HepG2 (cell line): ENCODE measurements at regions not wholly inside any gene's neighbourhood (a gene's known extent, or its start where the extent isn't known, plus 50 kb on each side); places are given as distances from the start of the nearest gene placed in this dataset.

Experiments used
- ATAC-seq: fragments of 200-7000 bp; cut with Tn5 transposase; 3 replicates; pipeline ENCODE4 v1.9.1; 2020; ENCODE audit warnings: mild to moderate bottlenecking, moderate library complexity
- BruUV-seq: library from RNA; stranded (reverse); fragments of 400-500 nt; replicated peaks from 2 replicates; lab custom pipeline; 2021; lab: Mats Ljungman, UMichigan
- CTCF ChIA-PET: fragments of 300-600 bp; formaldehyde crosslinking; extraction: SDS; loops from one replicate; lab custom pipeline; 2021; ENCODE audit warnings: low total read pairs, inconsistent platforms, low intra/inter-chr PET ratio; lab: Yijun Ruan, JAX
- POLR2A ChIA-PET: fragments of 350-600 bp; sonication (Branson Sonifier 250); formaldehyde crosslinking; loops from one replicate; lab custom pipeline; 2020; ENCODE audit warnings: antibody characterized with exemption, inconsistent platforms; lab: Yijun Ruan, JAX
- DNase-seq: peaks from one replicate; pipeline ENCODE4 v3.0.0-alpha.2; 2015; ENCODE audit warnings: low spot score
- FAIRE-seq: peaks from 3 replicates; lab custom pipeline; 2011; peaks lifted over from hg19 to GRCh38; lab: Jason Lieb, UNC
- H2AFZ ChIP-seq: one replicate; pipeline ENCODE4 v1.6.1; 2011; ENCODE audit warnings: low read length, inconsistent platforms
- H3K27ac ChIP-seq: fragments of 300-600 bp; 3 replicates; pipeline ENCODE4 v1.8.0; 2011; ENCODE audit warnings: mixed run types, mild to moderate bottlenecking, mixed read lengths, low read length, inconsistent platforms; ENCODE audit not compliant: insufficient read depth; ENCODE audit errors: extremely low read length
- H3K27me3 ChIP-seq, 2 experiments: fragments of 200-600 bp in 1 of 2; 2 replicates in 1 of 2; 3 replicates in 1 of 2; pipeline versions ENCODE4 v1.6.0 to v1.8.0; 2011; ENCODE audit warnings: low read length in 2 of 2, mild to moderate bottlenecking in 2 of 2, moderate library complexity in 2 of 2, inconsistent platforms in 1 of 2; ENCODE audit not compliant: insufficient read depth in 2 of 2, control insufficient read depth in 1 of 2
- H3K36me3 ChIP-seq, 2 experiments: fragments of 200-600 bp in 1 of 2; replicated peaks in 1 of 2; 2 replicates in 1 of 2; 3 replicates in 1 of 2; pipeline versions ENCODE4 v1.5.1 to v1.8.0; 2011; ENCODE audit warnings: low read length in 2 of 2, inconsistent platforms in 1 of 2; ENCODE audit not compliant: insufficient read depth in 2 of 2, control insufficient read depth in 1 of 2
- H3K4me1 ChIP-seq: 2 replicates; pipeline ENCODE4 v1.5.1; 2012; ENCODE audit warnings: low read length, inconsistent platforms; ENCODE audit not compliant: insufficient read depth
- H3K4me2 ChIP-seq: 2 replicates; pipeline ENCODE4 v1.6.0; 2011; ENCODE audit warnings: low read depth, low read length, inconsistent platforms
- H3K4me3 ChIP-seq, 3 experiments: fragments of 200-600 bp in 1 of 3; sonication (generic), shearing (Covaris generic) in 1 of 3; replicated peaks in 1 of 3; 2 replicates each; pipeline ENCODE4 v1.5.1; 2011 to 2016; ENCODE audit warnings: low read length in 3 of 3, inconsistent platforms in 2 of 3, low read depth in 2 of 3, mild to moderate bottlenecking in 2 of 3, control low read depth in 1 of 3, mixed read lengths in 1 of 3; ENCODE audit not compliant: insufficient read depth in 1 of 3
- H3K79me2 ChIP-seq: one replicate; pipeline ENCODE4 v1.6.1; 2011; ENCODE audit warnings: low read length, inconsistent platforms; ENCODE audit not compliant: insufficient read depth
- H3K9ac ChIP-seq: 2 replicates; pipeline ENCODE4 v1.6.0; 2011; ENCODE audit warnings: mild to moderate bottlenecking, low read depth, low read length, inconsistent platforms; ENCODE audit not compliant: insufficient read depth
- H3K9me3 ChIP-seq: 2 replicates; pipeline ENCODE4 v1.5.1; 2012; ENCODE audit warnings: mild to moderate bottlenecking, low read length
- H4K20me1 ChIP-seq: 2 replicates; pipeline ENCODE4 v1.6.0; 2011; ENCODE audit warnings: inconsistent platforms, mild to moderate bottlenecking, low read length, moderate library complexity; ENCODE audit not compliant: insufficient read depth
- GATA4 ChIP-seq: sonication (generic); IDR thresholded peaks from 2 replicates; pipeline ENCODE4 v1.6.1; 2016; ENCODE audit warnings: antibody characterized with exemption, low read depth, borderline replicate concordance
- HIC2 ChIP-seq: sonication (generic); formaldehyde crosslinking; IDR thresholded peaks from 2 replicates; pipeline ENCODE4 v1.9.0; 2022; ENCODE audit warnings: low read depth, missing genetic modification reagents
- HNF1B ChIP-seq: sonication (generic); formaldehyde crosslinking; IDR thresholded peaks from 2 replicates; pipeline ENCODE4 v1.5.1; 2020; ENCODE audit warnings: mild to moderate bottlenecking, moderate library complexity, missing genetic modification reagents
- SKI ChIP-seq: fragments of 450-650 bp; IDR thresholded peaks from one replicate; pipeline ENCODE4 v1.6.1; 2018; ENCODE audit warnings: mild to moderate bottlenecking; ENCODE audit not compliant: partially characterized antibody
- SMC3 ChIP-seq: IDR thresholded peaks from 2 replicates; pipeline ENCODE4 v1.6.1; 2011; ENCODE audit warnings: low read length, improper control_type of control experiment
- ZBTB20 ChIP-seq: sonication (generic); formaldehyde crosslinking; IDR thresholded peaks from 2 replicates; pipeline ENCODE4 v1.8.1; 2023; ENCODE audit warnings: missing genetic modification reagents, low read depth, mild to moderate bottlenecking, borderline replicate concordance
- WGBS: methylation state at CpG from one replicate; pipeline ENCODE4 v1.1.6; 2017; ENCODE audit warnings: low lambda C conversion rate; 5-methylcytosine and 5-hydroxymethylcytosine counted together
- in situ Hi-C: cut with HindIII; loops from 2 replicates; pipeline ENCODE4 v1.10.0; 2017; ENCODE audit warnings: low pct_unique_long_range_greater_than_20kb; ENCODE audit not compliant: extremely low pct_ligation_motif_present
- intact Hi-C: fragments of 100-400 bp; cut with micrococcal nuclease; formaldehyde crosslinking; loops from one replicate; pipeline ENCODE4 v1.10.0; 2022; ENCODE audit not compliant: unreplicated experiment
- TF ChIP-seq, protein P1 (sequence below): sonication (generic); formaldehyde crosslinking; IDR thresholded peaks from 2 replicates; pipeline ENCODE4 v1.5.1; 2020; ENCODE audit warnings: missing genetic modification reagents, mild to moderate bottlenecking, borderline replicate concordance
- TF ChIP-seq, protein P2 (sequence below): sonication (generic); formaldehyde crosslinking; IDR thresholded peaks from 2 replicates; pipeline ENCODE4 v1.4.0; 2020; ENCODE audit warnings: missing genetic modification reagents
- TF ChIP-seq, protein P3 (sequence below): sonication (generic); formaldehyde crosslinking; conservative IDR thresholded peaks from 2 replicates; pipeline ENCODE4 v1.8.0; 2022; ENCODE audit warnings: mild to moderate bottlenecking, moderate library complexity, missing genetic modification reagents

- TF ChIP-seq HNF1B (CRISPR knock-in tag), result no peak
- TF ChIP-seq, all 625 proteins: peak for 0
These were observed 413.1 kb downstream of the PDGFC start (continued) for GRCh38 chr4:156558373-156559025.

DNA sequence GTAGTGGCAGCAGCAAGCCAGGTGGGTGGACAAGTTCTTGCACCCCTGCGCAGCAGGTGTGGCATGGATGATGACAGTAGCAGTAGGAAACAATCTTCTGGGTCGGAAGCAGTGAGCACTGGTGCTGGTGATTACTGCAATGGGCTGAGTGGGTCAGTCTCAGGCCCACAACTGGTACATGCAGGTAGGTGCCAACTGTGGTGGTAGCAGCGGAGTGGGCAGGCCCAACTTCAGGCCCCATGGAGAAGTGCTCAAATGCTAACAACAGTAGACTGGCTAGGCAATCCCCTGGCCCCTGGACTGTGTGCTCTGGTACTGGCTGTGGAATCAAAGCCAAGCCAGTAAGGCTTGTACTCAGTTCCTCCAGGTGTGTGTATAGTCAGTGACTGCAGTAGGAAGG is 413.7 kb downstream of the PDGFC start:
- Histone ChIP-seq H3K4me2 (no peak overlapping the region), H3K4me1 (no peaks in the 10 kb centered on the region), H2AFZ (no peak overlapping the region), H3K27me3 (no peaks in the 10 kb centered on the region), H3K79me2 (no peaks in the 10 kb centered on the region), H3K36me3 (no peaks in the 10 kb centered on the region), H3K9me3 (no peaks in the 10 kb centered on the region), H4K20me1 (no peaks in the 10 kb centered on the region), H3K27ac (no peak overlapping the region), H3K4me3 (no peak overlapping the region), H3K9ac (no peak overlapping the region)
- ATAC-seq, result no peak
- no peak for DNase-seq
- intact Hi-C loops (no loop called here), in situ Hi-C loops (no loop called here)
- WGBS, result 14% methylated on average over 3 of the region's 3 CpGs
- BruUV-seq, result no TSS peak
- ChIA-PET CTCF (no interaction called here), POLR2A (no interaction called here)
- no peak for FAIRE-seq
- TF ChIP-seq ZBTB20 (CRISPR knock-in tag) (no peak), HIC2 (CRISPR knock-in tag) (no peak), GATA4 (no peak), SKI (no peak), SMC3 (no peak)
- TF ChIP-seq, protein P1, sequence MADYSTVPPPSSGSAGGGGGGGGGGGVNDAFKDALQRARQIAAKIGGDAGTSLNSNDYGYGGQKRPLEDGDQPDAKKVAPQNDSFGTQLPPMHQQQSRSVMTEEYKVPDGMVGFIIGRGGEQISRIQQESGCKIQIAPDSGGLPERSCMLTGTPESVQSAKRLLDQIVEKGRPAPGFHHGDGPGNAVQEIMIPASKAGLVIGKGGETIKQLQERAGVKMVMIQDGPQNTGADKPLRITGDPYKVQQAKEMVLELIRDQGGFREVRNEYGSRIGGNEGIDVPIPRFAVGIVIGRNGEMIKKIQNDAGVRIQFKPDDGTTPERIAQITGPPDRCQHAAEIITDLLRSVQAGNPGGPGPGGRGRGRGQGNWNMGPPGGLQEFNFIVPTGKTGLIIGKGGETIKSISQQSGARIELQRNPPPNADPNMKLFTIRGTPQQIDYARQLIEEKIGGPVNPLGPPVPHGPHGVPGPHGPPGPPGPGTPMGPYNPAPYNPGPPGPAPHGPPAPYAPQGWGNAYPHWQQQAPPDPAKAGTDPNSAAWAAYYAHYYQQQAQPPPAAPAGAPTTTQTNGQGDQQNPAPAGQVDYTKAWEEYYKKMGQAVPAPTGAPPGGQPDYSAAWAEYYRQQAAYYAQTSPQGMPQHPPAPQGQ (CRISPR knock-in tag), result no peak
- TF ChIP-seq, protein P2, sequence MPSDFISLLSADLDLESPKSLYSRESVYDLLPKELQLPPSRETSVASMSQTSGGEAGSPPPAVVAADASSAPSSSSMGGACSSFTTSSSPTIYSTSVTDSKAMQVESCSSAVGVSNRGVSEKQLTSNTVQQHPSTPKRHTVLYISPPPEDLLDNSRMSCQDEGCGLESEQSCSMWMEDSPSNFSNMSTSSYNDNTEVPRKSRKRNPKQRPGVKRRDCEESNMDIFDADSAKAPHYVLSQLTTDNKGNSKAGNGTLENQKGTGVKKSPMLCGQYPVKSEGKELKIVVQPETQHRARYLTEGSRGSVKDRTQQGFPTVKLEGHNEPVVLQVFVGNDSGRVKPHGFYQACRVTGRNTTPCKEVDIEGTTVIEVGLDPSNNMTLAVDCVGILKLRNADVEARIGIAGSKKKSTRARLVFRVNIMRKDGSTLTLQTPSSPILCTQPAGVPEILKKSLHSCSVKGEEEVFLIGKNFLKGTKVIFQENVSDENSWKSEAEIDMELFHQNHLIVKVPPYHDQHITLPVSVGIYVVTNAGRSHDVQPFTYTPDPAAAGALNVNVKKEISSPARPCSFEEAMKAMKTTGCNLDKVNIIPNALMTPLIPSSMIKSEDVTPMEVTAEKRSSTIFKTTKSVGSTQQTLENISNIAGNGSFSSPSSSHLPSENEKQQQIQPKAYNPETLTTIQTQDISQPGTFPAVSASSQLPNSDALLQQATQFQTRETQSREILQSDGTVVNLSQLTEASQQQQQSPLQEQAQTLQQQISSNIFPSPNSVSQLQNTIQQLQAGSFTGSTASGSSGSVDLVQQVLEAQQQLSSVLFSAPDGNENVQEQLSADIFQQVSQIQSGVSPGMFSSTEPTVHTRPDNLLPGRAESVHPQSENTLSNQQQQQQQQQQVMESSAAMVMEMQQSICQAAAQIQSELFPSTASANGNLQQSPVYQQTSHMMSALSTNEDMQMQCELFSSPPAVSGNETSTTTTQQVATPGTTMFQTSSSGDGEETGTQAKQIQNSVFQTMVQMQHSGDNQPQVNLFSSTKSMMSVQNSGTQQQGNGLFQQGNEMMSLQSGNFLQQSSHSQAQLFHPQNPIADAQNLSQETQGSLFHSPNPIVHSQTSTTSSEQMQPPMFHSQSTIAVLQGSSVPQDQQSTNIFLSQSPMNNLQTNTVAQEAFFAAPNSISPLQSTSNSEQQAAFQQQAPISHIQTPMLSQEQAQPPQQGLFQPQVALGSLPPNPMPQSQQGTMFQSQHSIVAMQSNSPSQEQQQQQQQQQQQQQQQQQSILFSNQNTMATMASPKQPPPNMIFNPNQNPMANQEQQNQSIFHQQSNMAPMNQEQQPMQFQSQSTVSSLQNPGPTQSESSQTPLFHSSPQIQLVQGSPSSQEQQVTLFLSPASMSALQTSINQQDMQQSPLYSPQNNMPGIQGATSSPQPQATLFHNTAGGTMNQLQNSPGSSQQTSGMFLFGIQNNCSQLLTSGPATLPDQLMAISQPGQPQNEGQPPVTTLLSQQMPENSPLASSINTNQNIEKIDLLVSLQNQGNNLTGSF, result no peak
- TF ChIP-seq, protein P3, sequence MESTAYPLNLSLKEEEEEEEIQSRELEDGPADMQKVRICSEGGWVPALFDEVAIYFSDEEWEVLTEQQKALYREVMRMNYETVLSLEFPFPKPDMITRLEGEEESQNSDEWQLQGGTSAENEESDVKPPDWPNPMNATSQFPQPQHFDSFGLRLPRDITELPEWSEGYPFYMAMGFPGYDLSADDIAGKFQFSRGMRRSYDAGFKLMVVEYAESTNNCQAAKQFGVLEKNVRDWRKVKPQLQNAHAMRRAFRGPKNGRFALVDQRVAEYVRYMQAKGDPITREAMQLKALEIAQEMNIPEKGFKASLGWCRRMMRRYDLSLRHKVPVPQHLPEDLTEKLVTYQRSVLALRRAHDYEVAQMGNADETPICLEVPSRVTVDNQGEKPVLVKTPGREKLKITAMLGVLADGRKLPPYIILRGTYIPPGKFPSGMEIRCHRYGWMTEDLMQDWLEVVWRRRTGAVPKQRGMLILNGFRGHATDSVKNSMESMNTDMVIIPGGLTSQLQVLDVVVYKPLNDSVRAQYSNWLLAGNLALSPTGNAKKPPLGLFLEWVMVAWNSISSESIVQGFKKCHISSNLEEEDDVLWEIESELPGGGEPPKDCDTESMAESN (CRISPR knock-in tag), result no peak
